Occipital lobe (tissue), 1 donor: ENCODE measurements at regions not wholly inside any gene's neighbourhood (a gene's known extent, or its start where the extent isn't known, plus 50 kb on each side); places are given as distances from the start of the nearest gene placed in this dataset.

Source experiments
- DNase-seq: peaks from one replicate; lab custom pipeline; 2025; lab: John Stamatoyannopoulos, UW

GRCh38 chr3:88940296-88940695 is 167.1 kb upstream of the EPHA3 start:
- DNase-seq, result no peak

GRCh38 chr3:88947013-88947412 is 160.4 kb upstream of the EPHA3 start:
- no peak for DNase-seq

- DNase-seq, result no peak
These were observed 152.6 kb upstream of the EPHA3 start for GRCh38 chr3:88954853-88955252.

- DNase-seq, result no peak
These were observed 152.1 kb upstream of the EPHA3 start for GRCh38 chr3:88955274-88955673.

- no peak for DNase-seq
These were observed 149.5 kb upstream of the EPHA3 start for GRCh38 chr3:88957711-88958439.

GRCh38 chr3:88960019-88960418 is 147.4 kb upstream of the EPHA3 start:
- DNase-seq, result no peak

GRCh38 chr3:88963003-88963402 is 144.4 kb upstream of the EPHA3 start:
- DNase-seq, result no peak

GRCh38 chr3:88979760-88980159 is 127.7 kb upstream of the EPHA3 start:
- no peak for DNase-seq

GRCh38 chr3:88983458-88983857 is 124.0 kb upstream of the EPHA3 start:
- DNase-seq, result no peak

- no peak for DNase-seq
These were observed 123.2 kb upstream of the EPHA3 start for GRCh38 chr3:88984256-88984655.

GRCh38 chr3:88984832-88985231 is 122.6 kb upstream of the EPHA3 start:
- DNase-seq, result no peak

GRCh38 chr3:88985491-88985890 is 121.9 kb upstream of the EPHA3 start:
- no peak for DNase-seq

- DNase-seq, result no peak
These were observed 120.6 kb upstream of the EPHA3 start for GRCh38 chr3:88986834-88987233.

GRCh38 chr3:88987776-88988175 is 119.6 kb upstream of the EPHA3 start:
- no peak for DNase-seq

GRCh38 chr3:88988906-88989305 is 118.5 kb upstream of the EPHA3 start:
- no peak for DNase-seq

- DNase-seq, result no peak
These were observed 115.9 kb upstream of the EPHA3 start for GRCh38 chr3:88991496-88991895.

GRCh38 chr3:88996691-88997090 is 110.7 kb upstream of the EPHA3 start:
- no peak for DNase-seq

GRCh38 chr3:88997260-88997659 is 110.2 kb upstream of the EPHA3 start:
- no peak for DNase-seq

- DNase-seq, result no peak
These were observed 106.5 kb upstream of the EPHA3 start for GRCh38 chr3:89000886-89001285.

GRCh38 chr3:89002191-89002590 is 105.2 kb upstream of the EPHA3 start:
- no peak for DNase-seq

- no peak for DNase-seq
These were observed 93.9 kb upstream of the EPHA3 start for GRCh38 chr3:89013536-89013935.

- DNase-seq, result no peak
These were observed 89.9 kb upstream of the EPHA3 start for GRCh38 chr3:89017531-89017930.

- DNase-seq, result no peak
These were observed 82.2 kb upstream of the EPHA3 start for GRCh38 chr3:89025185-89025584.
